ENCODE measurements at regions not wholly inside any gene's neighbourhood (a gene's known extent, or its start where the extent isn't known, plus 50 kb on each side); places are given as distances from the start of the nearest gene placed in this dataset.

DNA sequence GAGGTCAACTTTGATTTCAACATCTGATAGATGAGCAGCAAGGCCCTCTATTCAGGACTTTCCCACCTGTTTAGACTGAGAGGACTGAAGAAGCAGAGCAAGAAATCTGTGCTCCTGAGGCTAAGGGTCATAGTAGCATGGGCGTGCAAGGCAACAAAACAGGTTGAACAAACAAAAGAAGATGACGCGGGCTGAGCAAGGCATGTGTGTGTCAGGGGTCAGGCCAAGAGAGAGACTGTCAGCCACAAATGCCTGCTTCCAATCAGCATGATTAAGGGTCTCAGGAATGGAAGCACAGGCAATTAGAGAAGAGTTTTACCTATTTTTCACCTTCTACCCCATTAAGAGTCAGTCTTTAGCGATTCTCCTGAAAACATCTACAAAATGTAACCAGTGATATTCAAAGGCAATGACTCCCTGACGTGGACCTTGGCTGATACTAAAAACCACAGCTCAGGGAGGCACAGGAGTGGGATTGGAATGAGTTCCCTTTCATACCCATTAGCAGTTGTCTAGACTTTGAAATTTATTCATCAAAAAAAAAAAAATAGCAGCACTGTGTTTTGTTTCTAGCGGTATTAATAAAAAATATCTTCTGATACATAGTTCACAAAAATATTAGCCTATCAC lies 81.9 kb downstream of the DYNAP start:
- no peaks in the 10 kb centered on the region for H3K9me1 ChIP-seq (ENCODE audit: insufficient read depth, low read length)
- no peak overlapping the region for H2BK20ac ChIP-seq (ENCODE audit: low read depth, low read length)
- in situ Hi-C loops (cut with MboI; ENCODE audit: low sequenced_read_pairs) (no loop called here), intact Hi-C loops (cut with micrococcal nuclease) (loop anchor here (5.0 kb wide), 1 partner anchor 1106 kb away; no protein-coding TSS in a partner anchor), dilution Hi-C loops (cut with HindIII; ENCODE audit: low sequenced_read_pairs, unreplicated experiment) (no loop called here)
- H2AK5ac ChIP-seq (ENCODE audit: low read depth, low read length): no peak overlapping the region
- H3K4me1 ChIP-seq (ENCODE audit: control insufficient read depth, insufficient read depth, low read length): 0 out of 2 replicates have a peak, but pooled peaks cover 2% of the 10 kb centered on the region
- H3K56ac ChIP-seq (ENCODE audit: extremely low read depth, insufficient read depth, low read length): no peak overlapping the region
- no peak overlapping the region for H3K4me3 ChIP-seq (ENCODE audit: insufficient read depth, low read depth, low read length)
- CTCF ChIA-PET: interaction anchor here (1.8 kb wide), 1 partner anchor 228 kb away, joined by 8 read pairs; no protein-coding TSS in a partner anchor
- H3K79me1 ChIP-seq (ENCODE audit: low read depth in 1 of 2, low read length in 2 of 2): no peaks in the 10 kb centered on the region
- no peak for ATAC-seq (ENCODE audit: low read depth)
- no peaks in the 10 kb centered on the region for H4K20me1 ChIP-seq (ENCODE audit: insufficient read depth, low read length)
- no peaks in the 10 kb centered on the region for H3K36me3 ChIP-seq (ENCODE audit: control insufficient read depth, insufficient read depth, low read length)
- H2AK9ac ChIP-seq (replicated peaks; ENCODE audit: low read depth, low read length, poor library complexity): no peak overlapping the region
- H4K5ac ChIP-seq (ENCODE audit: low read depth, low read length): no peak overlapping the region
- no peak overlapping the region for H2BK5ac ChIP-seq (ENCODE audit: low read depth, low read length, poor library complexity, severe bottlenecking)
- POLR2A ChIA-PET (ENCODE audit: unreplicated experiment): no interaction called here
- H3K14ac ChIP-seq (replicated peaks; ENCODE audit: low read depth, low read length): no peak overlapping the region
- no CpG with 5 or more reads among the region's 6 CpGs for WGBS, 2 experiments (ENCODE audit: extremely low coverage in 2 of 2, insufficient read length in 1 of 2)
- no peaks in the 10 kb centered on the region for H3K27me3 ChIP-seq (ENCODE audit: control insufficient read depth, insufficient read depth, low read length)
- no peak overlapping the region for H4K91ac ChIP-seq (ENCODE audit: insufficient read depth, low read depth, low read length)
- H3K9me3 ChIP-seq (ENCODE audit: control insufficient read depth, insufficient read depth, low read length): no peaks in the 10 kb centered on the region
- H2BK15ac ChIP-seq (ENCODE audit: low read depth, low read length): no peak overlapping the region
- no peak overlapping the region for H3K4ac ChIP-seq (ENCODE audit: low read depth, low read length)
- no peak for TF ChIP-seq POLR2A (IDR thresholded peaks at IDR 0.05; ENCODE audit: low read depth, low read length)
- TF ChIP-seq NFE2L2 (IDR thresholded peaks at IDR 0.05; ENCODE audit: low read depth, low read length): no peak
- TF ChIP-seq, protein P1, sequence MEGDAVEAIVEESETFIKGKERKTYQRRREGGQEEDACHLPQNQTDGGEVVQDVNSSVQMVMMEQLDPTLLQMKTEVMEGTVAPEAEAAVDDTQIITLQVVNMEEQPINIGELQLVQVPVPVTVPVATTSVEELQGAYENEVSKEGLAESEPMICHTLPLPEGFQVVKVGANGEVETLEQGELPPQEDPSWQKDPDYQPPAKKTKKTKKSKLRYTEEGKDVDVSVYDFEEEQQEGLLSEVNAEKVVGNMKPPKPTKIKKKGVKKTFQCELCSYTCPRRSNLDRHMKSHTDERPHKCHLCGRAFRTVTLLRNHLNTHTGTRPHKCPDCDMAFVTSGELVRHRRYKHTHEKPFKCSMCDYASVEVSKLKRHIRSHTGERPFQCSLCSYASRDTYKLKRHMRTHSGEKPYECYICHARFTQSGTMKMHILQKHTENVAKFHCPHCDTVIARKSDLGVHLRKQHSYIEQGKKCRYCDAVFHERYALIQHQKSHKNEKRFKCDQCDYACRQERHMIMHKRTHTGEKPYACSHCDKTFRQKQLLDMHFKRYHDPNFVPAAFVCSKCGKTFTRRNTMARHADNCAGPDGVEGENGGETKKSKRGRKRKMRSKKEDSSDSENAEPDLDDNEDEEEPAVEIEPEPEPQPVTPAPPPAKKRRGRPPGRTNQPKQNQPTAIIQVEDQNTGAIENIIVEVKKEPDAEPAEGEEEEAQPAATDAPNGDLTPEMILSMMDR (conservative IDR thresholded peaks at IDR 0.05; ENCODE audit: low read depth, low read length): no peak
- TF ChIP-seq RCOR1 (IDR thresholded peaks at IDR 0.05; ENCODE audit: insufficient replicate concordance, low read length): no peak
- TF ChIP-seq CEBPB (IDR thresholded peaks at IDR 0.05; ENCODE audit: low read depth, low read length): no peak
- no peak for TF ChIP-seq MXI1 (IDR thresholded peaks at IDR 0.05; ENCODE audit: borderline replicate concordance, low read depth, low read length)
- no peak for TF ChIP-seq MAFK (IDR thresholded peaks at IDR 0.05; ENCODE audit: low read depth, low read length)
- TF ChIP-seq MAZ (IDR thresholded peaks at IDR 0.05; ENCODE audit: borderline replicate concordance, low read depth, low read length): no peak
- no peak for TF ChIP-seq BHLHE40 (IDR thresholded peaks at IDR 0.05; ENCODE audit: low read depth, low read length)
- TF ChIP-seq CHD1 (IDR thresholded peaks at IDR 0.05; ENCODE audit: low read depth, low read length): no peak
- no peak for TF ChIP-seq RFX5 (IDR thresholded peaks at IDR 0.05; ENCODE audit: low read depth, low read length)
- TF ChIP-seq, protein P2, sequence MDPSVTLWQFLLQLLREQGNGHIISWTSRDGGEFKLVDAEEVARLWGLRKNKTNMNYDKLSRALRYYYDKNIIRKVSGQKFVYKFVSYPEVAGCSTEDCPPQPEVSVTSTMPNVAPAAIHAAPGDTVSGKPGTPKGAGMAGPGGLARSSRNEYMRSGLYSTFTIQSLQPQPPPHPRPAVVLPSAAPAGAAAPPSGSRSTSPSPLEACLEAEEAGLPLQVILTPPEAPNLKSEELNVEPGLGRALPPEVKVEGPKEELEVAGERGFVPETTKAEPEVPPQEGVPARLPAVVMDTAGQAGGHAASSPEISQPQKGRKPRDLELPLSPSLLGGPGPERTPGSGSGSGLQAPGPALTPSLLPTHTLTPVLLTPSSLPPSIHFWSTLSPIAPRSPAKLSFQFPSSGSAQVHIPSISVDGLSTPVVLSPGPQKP (IDR thresholded peaks at IDR 0.05; ENCODE audit: borderline replicate concordance, low read depth, low read length): no peak
- TF ChIP-seq, protein P3, sequence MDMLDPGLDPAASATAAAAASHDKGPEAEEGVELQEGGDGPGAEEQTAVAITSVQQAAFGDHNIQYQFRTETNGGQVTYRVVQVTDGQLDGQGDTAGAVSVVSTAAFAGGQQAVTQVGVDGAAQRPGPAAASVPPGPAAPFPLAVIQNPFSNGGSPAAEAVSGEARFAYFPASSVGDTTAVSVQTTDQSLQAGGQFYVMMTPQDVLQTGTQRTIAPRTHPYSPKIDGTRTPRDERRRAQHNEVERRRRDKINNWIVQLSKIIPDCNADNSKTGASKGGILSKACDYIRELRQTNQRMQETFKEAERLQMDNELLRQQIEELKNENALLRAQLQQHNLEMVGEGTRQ (IDR thresholded peaks at IDR 0.05; ENCODE audit: low read depth, low read length): no peak
- no peak for DNase-seq
- H3K4me2 ChIP-seq (ENCODE audit: low read depth, low read length): no peak overlapping the region
- H3K18ac ChIP-seq (ENCODE audit: low read depth, low read length): no peak overlapping the region
- BruUV-seq (replicated peaks): no TSS peak
- H4K8ac ChIP-seq (ENCODE audit: low read depth in 2 of 2, low read length in 2 of 2): no peak overlapping the region
- H3K27ac ChIP-seq (ENCODE audit: insufficient read depth, low read length): no peak overlapping the region
- H3K9ac ChIP-seq (ENCODE audit: low read depth, low read length): no peak overlapping the region
- no peak overlapping the region for H2AFZ ChIP-seq (replicated peaks; ENCODE audit: low read length, poor library complexity)
- no peak overlapping the region for H2BK120ac ChIP-seq (ENCODE audit: low read depth, low read length)
- no peak overlapping the region for H3K23ac ChIP-seq (ENCODE audit: low read depth, low read length)
